ENCODE measurements at regions not wholly inside any gene's neighbourhood (a gene's known extent, or its start where the extent isn't known, plus 50 kb on each side); places are given as distances from the start of the nearest gene placed in this dataset.

DNA sequence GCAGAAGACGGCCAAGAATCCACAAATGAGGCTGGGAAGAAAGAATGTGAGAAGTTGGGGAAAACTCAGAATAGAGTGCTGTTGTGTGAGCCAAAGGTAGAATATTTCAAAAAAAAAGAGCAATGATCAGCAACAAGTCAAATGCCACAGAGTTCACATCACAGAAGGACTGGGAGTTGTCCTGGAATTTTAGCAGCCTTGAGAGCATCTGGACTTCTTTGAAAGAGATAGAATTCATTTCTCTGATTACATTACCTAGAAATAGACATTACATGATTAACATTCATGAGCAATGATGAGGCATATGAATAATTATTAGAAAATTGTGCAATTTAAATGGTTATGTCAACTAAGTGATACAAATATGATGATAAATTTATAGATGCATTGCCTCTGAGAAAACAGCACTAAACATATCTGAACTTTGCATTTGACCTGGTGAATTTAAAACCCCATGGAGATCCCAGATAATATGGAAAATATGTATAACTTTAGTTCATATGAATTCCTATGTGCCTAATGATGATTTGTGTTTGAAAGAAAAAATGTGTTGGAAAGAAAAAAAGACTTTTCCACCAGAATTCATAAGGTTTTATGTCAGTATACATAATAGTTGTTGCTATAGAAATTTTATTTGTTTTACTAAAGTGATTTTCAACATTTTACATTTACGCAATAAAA lies 186.2 kb downstream of the POSTN start:
- DNase-seq (ENCODE audit: low read depth in 3 of 3, low spot score in 2 of 3): no peak

DNA sequence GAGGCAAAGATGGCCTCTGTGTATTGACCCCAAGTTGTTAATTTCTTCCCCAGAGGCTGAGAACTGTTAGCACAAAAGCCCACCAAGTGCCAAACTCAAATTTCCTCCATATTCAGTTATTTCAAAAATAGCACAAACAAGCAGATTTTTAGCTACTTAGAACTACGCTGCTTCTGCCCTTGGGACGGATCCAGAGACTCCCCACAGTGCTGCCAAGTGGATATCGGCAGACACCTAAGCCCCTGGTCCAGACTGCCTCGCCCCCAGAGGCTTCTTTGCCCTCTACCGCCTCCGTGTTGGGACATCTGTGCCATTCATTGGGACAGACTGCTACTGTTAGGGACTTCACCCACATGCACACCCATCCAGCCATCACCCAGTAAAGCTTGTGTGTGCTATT lies 188.3 kb downstream of the POSTN start:
- no peak for DNase-seq (ENCODE audit: low read depth in 3 of 3, low spot score in 2 of 3)

DNA sequence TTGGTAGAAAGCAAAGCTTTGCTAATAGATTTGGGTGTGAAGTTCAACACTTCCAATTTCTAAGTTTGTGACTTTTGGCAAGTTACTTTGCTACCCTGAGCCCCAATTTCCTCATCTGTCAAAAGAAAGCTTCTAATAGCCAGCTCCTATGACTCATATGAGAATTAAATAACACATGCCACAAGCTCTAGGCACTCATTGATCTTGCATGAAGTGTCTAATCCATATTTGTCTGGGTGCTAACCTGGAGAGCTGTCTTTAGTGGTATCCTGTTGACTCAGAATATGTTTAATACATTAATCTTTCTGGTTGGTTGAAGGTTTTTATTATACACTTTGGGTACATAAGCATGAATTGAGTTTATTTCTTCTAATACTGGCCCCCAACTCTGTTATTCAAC lies 188.8 kb downstream of the POSTN start:
- no peak for DNase-seq (ENCODE audit: low read depth in 3 of 3, low spot score in 2 of 3)

DNA sequence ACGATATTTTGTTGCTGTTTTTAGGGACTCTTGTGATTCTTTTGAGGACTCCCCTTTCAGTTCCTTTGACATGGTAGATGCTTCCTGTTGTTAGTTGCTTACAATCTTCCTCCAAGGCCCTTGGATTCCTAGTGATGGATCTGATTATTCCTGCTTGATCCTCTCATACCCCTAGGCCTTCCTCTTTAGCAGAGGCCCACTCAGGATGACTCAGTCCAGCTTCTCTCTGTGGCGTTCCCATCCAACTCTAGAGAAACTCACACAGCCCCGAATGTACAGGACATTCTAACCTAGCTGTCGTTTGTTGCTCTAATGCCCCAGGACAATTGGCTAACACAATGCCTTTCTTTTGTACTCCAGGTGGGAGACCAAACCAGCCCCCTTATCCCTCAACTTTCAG lies 191.4 kb downstream of the POSTN start:
- DNase-seq (ENCODE audit: low read depth in 3 of 3, low spot score in 2 of 3): no peak

DNA sequence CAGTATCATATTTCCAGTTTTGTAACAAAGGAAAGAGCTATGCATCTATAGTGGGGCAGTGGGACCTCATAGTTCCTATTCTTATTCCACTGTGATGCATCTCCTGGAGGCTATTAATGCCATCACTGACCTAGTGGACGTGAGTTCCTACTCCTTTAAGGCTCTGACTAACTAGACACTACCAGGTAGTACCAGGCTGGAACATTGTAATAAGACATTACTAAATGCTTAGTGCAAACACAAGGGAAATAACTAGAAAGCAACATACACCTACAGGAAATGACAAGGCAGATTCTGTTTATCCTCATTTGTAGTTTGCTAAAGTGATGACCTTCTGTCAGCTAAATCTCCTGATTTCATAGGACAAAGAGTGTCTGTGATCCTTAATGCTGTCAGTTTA lies 192.5 kb downstream of the POSTN start:
- no peak for DNase-seq (ENCODE audit: low read depth in 3 of 3, low spot score in 2 of 3)

DNA sequence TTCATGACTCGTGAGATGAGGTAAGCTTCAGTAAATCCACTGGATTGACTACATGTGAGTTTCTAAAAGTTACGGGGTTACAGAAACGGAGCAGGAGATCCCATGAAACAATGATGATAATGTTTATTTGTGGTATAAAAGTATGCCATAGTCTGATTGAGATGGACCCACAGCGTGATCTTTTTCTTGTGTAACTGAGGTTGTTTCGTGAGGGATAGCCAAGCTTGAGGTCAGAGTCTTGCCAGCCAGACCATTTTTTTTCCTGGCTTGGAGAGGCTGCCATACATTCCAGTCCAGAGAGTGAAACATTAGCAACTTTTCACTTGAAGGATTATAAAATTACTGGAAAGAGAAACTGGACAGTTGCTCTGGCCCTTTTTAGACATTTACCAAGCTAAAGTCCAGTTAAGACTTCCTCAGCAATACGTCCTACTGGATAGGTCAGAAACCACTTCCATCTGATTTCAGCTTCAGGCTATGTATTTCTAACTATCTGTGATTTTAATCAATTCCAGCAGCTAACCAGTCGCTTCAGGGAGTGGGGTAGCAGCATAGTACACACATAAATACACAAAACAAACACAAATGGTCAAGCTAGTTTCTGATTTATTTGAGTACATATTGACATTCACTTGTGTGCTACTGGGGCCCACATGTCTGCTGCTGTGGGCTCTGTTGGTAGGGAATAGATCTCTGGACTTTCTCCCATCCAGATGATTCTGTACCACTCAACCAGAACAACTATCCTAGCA lies 194.6 kb downstream of the POSTN start:
- DNase-seq (ENCODE audit: low read depth in 3 of 3, low spot score in 2 of 3): no peak

DNA sequence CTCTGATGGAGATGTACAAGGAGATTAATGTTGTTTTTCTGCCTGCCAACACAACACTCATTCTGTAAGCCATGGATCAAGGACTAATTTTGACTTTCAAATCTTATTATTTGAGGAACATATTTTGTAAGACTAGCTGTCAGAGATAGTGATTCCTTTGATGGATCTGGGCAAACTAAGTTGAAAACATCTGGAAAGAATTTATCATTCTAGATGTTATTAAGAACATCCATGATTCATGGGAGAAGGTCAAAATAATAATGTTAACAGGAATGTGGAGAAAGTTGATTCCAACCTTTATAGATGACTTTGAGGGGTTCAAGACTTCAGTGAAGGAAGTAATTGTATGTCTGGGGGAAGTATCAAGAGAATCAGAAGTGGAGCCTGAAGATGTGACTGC lies 196.8 kb downstream of the POSTN start:
- no peak for DNase-seq (ENCODE audit: low read depth in 3 of 3, low spot score in 2 of 3)

DNA sequence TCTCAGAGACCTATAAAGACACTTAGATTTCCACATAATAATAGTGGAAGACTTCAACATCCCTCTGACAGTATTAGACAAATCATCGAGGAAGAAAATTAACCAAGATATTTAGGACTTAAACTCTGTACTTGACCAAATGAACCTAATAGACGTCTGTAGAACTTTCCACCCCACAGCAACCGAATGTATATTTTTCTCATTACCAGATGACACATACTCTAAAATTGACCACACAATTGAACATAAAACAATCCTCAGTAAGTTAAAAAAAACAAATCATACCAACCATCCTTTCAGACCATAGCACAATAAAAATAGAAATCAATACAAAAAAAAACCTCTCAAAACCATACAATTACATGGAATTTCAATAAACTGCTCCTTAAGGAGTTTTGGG lies 201.0 kb downstream of the POSTN start:
- no peak for DNase-seq (ENCODE audit: low read depth in 3 of 3, low spot score in 2 of 3)

DNA sequence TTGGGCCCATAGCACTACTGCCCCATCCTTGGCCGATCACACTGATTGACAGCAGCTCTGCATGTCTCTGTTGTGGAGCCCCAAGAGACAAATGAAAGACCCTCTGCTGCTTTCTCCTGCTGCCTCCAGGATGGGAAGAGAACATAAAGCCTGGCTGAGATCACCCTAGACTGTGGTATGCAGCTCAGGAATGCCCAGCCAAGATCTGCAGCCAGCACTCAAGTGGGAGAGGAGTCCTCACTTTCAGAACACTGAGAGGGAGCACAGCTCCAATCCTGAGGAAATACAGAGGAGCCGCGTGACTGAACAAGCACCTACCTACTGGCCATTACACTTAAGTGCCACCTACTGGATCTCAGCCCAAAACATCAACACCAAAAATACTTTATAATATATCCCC lies 203.0 kb downstream of the POSTN start:
- DNase-seq (ENCODE audit: low read depth in 3 of 3, low spot score in 2 of 3): no peak

DNA sequence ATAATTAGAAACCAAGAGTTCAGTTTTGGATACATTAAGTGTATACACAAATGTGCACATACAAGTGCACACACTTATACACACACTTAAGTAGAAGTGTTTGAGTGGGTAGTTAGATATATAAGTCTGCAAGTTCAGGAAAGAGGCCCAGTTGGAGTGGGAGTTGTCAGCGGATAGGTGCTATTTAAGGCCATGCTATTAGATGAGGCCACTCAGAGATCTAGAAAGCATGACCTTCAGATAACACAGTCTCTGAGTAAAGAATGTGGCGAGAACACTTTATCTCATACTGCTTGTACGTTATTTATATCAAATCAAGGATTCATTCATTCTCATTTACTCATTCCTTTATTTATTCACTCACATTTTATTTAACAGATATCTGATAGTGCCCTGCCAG lies 206.2 kb downstream of the POSTN start:
- DNase-seq (ENCODE audit: low read depth in 3 of 3, low spot score in 2 of 3): no peak

DNA sequence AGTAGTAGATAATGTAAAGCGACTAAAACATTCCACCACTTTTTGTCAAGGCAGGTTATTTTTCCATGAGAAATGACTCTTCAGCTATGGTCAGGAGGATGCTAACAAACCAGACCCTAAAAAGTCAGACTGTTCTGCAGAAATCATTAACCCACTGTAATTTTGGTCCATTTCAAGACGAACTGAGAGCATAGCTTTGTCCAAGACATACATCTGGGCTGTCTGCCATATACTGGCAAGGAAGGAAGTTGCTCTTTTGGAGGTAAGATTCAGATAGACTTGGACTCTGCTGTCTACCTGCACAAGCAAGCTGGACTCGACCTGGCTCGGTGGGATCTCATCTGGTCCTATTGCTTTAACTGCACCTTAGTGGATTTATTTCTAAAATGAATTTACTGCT lies 207.8 kb downstream of the POSTN start:
- DNase-seq (ENCODE audit: low read depth in 3 of 3, low spot score in 2 of 3): no peak

DNA sequence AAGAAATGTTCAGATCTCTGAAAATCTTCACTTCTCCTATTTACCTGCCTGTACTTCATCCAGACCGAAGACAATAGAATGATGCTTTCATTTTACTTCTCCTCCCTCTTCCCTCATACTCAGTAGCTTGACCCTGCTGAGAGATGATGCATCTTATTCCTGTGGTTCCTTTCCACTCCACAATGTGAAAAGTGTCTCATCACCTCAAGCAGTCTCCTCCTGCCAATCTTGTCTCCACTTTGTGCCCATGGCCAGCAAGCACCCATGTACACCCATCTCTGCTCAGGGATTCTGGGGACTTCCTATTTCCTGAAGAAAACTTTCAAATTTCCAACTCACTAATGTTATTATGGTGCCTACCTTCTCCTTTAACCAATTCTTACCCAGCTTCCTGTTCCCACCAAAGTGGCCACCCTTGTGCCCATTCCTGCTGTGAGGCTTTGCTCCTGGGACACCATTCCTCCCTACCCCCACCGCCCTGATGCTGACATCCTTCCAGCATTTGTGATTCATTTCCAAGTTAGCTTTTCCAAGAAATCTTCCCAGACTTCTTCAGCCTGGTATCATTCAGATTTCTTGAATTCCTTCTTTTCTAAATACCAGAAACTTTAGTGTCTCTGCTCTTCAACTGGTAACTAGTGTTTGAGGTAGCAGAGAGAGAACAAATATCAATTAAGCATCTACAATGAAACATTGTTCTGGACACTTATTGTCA lies 212.5 kb downstream of the POSTN start:
- no peak for DNase-seq (ENCODE audit: low read depth in 3 of 3, low spot score in 2 of 3)

DNA sequence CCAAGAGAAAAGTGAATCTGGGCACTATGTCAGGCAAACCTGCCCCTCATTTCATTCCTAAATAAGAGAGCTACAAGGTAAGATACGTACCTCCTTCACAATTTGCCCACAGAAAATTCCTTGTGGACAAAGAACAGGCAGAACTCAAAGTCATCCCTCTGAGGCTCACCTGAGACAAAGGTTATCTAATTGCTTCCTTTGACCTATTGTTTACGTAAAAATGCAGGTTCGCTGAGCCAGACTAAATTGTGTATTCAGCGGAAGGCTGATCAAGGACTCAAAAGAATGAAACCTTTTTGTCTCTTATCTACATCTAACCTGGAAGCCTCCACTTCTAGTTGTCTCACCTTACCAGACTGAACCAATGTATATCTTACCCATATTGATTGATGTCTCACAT lies 213.3 kb downstream of the POSTN start:
- no peak for DNase-seq (ENCODE audit: low read depth in 3 of 3, low spot score in 2 of 3)

DNA sequence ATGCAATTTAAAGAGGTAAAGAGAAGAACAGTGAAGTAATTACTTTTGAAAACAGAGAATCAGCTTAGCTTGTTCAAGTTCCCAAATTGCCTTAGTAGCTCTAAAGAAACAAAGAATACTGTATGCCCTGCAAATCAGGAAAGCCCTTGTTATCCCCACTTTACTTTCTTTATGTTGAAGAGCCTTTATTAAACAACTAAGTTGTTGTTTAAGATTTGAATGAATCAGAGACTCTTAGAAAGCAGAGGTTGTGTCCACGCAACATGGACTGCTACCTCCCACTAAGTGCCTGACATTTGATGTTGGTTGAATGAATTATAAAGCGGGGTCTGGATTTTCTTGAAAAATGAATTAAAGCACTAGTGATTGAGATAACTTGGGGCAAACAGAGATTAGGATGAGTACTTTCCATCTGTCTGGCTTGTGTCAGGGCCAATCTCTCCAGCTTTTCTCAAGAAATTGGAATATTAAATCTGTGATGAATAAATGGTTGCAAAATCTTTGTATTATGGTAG lies 214.7 kb downstream of the POSTN start:
- no peak for DNase-seq (ENCODE audit: low read depth in 3 of 3, low spot score in 2 of 3)

DNA sequence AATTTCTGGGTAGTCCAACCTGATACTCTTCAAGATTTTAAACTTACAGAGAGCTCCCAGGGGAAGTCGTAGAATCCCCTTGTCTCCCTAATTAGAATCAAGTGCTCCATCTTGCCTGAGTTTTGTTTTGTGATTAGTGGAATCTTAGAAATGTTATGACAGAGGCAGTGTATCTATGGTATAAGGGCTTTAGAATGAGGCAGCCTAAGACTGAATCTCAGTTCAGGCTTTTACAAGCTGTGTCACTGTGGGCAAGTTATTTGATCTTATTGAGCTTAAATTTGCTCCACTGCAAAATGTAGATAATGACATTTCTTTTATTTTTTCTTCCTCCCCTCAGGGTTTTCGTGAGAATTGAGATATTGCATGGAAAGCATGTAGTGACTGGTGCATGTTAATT lies 215.5 kb downstream of the POSTN start:
- no peak for DNase-seq (ENCODE audit: low read depth in 3 of 3, low spot score in 2 of 3)

DNA sequence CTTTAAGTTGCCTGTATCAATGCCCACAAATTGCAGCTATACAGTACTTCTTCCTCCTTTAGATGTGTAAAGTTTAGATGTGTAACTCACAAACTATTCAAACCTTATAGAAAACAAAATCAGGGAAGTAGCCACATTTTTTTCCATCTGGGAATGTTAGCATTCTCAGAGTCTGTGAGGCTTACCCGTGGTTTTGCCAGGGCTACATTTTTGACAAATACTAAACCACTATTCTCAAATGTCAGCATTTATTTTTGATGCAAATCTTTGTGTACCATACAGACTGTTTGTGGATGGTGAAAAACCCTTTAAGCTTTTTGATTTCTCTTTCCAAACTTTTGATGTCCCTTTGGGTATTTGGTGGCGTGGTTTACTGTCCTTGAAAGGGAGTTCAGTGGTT lies 216.4 kb downstream of the POSTN start:
- DNase-seq (ENCODE audit: low read depth in 3 of 3, low spot score in 2 of 3): no peak

DNA sequence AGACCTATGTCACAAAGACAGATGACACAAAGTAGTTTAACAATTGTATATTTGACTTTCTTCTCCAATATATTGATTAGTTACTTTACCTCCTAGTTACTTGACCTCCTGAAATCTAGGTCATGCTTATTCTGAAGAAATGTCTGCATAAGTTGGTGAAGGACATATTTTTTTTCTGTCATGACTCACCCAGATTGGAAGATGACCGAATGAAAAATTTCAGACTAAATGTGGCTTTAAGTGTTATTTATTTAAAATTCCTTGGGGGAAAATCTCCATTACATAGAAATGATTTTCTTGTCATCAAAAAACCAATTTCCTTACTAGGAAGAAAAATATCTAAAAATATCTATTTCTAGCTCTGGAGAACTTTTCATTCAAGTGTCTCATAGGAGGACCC lies 217.1 kb downstream of the POSTN start:
- DNase-seq (ENCODE audit: low read depth in 3 of 3, low spot score in 2 of 3): no peak

DNA sequence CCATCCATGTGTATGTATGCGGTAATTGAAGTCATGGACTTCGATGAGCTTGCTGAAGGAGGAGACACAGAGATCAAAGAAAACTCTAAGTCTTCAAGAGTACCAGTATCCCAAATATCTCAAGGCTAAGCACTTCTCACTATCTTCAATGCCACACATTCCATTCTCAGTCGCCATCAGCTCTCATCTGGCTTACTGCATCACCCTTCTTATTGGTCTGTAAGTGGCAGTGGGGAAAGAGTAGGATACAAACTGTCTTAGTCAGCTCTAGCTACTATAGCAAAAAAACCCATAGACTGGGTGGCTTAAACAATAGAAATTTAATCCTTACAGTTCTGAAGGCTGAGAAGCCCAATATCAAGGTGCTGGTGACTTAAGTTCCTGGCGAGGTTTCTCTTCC lies 218.7 kb downstream of the POSTN start:
- DNase-seq (ENCODE audit: low read depth in 3 of 3, low spot score in 2 of 3): no peak

DNA sequence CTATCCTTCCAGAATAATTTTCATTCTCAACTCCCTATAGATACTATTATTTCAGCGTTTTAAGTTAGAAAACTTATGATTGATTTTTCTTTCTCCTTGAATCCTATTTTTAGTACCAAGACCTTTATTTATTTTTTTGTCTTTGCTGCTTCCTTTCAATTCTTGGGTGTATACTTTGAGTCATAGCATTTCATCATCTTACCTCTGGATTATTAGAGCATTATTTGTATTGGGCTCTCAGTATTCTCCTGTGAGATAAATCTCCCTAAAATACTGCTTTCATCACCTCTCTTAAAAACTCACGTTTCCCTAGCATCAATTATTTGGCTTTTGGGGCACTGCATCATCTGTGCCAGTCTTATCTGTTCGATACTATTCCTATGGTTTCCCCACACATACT lies 222.8 kb downstream of the POSTN start:
- no peak for DNase-seq (ENCODE audit: low read depth in 3 of 3, low spot score in 2 of 3)

DNA sequence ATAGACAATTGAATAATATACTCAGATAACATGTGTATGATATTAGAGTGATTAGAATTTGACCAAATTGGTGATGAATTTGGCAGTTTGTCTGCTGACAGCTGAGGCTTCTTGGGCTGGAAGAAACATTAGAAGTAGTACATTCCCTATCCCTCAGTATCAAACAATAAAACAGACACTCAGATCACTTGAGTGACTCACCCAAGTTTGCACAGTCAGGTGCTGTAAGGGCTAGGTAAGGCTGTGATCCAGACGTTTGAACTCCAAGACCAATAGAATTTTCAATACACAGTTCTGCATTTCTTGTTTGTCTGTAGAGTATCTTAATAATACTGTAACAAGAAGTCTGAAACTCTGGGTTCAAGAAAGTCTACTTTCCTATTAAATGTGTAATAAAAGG lies 223.5 kb downstream of the POSTN start:
- no peak for DNase-seq (ENCODE audit: low read depth in 3 of 3, low spot score in 2 of 3)

DNA sequence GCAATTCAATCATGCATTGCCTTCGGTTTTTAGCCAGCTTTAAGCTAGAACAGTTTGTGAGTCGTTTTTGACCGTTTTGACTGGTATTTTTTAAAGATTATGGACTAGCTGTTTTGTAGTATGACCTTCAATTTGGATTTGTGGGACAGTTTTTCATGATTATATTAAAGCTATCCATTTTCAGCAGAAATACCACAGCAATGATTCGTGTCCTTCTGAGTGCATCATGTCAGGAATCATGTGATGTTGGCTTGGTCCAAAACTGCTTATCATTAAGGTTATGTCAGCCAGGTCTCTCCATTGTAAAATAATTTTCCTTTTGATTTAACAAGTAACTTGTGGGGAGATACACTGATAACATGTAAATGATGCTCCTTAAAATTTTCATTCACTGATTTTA lies 229.0 kb downstream of the POSTN start:
- no peak for DNase-seq (ENCODE audit: low read depth in 3 of 3, low spot score in 2 of 3)

DNA sequence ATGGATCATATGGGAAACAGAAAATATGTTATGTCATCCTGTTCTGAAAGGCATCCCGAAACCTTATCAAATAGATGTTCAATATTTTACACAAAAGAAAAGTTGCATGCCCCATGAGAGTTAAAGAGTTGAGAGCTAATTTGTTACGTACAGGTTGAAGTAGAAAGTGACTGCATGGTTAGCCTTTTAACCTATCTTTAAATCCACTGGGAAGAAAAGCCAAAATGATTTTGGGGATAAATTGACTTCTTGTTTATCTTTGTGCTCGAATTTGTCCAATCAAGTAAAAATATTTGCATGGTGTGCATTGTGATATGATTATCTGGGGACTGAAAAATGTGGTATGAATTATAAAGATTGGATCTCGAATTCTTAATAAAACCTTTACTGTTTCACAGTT lies 230.1 kb downstream of the POSTN start:
- DNase-seq (ENCODE audit: low read depth in 3 of 3, low spot score in 2 of 3): no peak

Measured in right renal cortex interstitium (tissue), 3 donors.